Epithelial cell of esophagus (primary cell): ENCODE measurements at regions not wholly inside any gene's neighbourhood (a gene's known extent, or its start where the extent isn't known, plus 50 kb on each side); places are given as distances from the start of the nearest gene placed in this dataset.
"Not testable (repeated sequence)": the region's sequence is repeated elsewhere in the genome, so short reads cannot be mapped to it uniquely, and the experiment has no call there.

Experiments used
- DNase-seq: peaks from one replicate; pipeline ENCODE4 v3.0.0; 2010; ENCODE audit warnings: low read depth
- H3K4me3 ChIP-seq: 2 replicates; pipeline ENCODE4 v1.5.1; 2011; ENCODE audit warnings: mild to moderate bottlenecking, low read length, control low read depth
- CTCF ChIP-seq: IDR thresholded peaks from 2 replicates; pipeline ENCODE4 v1.5.1; 2011; ENCODE audit warnings: low read depth, mild to moderate bottlenecking, low read length, control low read depth, inconsistent platforms; ENCODE audit not compliant: insufficient read depth; ENCODE audit errors: missing control alignments

- H3K4me3 ChIP-seq = no peak overlapping the region
- no peak for TF ChIP-seq CTCF
- DNase-seq = no peak
Measured at GRCh38 chr7:80997841-80998240, 79.0 kb upstream of the SEMA3C start.

- not testable (repeated sequence) for DNase-seq, H3K4me3 ChIP-seq
Measured at GRCh38 chr7:80996236-80996635, 77.4 kb upstream of the SEMA3C start.

GRCh38 chr7:80991654-80992053 is 72.8 kb upstream of the SEMA3C start:
- DNase-seq = no peak
- TF ChIP-seq CTCF = no peak
- H3K4me3 ChIP-seq = no peak overlapping the region

GRCh38 chr7:80984619-80985018 is 65.8 kb upstream of the SEMA3C start:
- no peak for DNase-seq
- H3K4me3 ChIP-seq = no peak overlapping the region
- TF ChIP-seq CTCF = no peak

GRCh38 chr7:80981405-80981804 is 62.6 kb upstream of the SEMA3C start:
- DNase-seq = no peak
- H3K4me3 ChIP-seq = no peak overlapping the region

GRCh38 chr7:80977751-80978150 is 58.9 kb upstream of the SEMA3C start:
- no peak for TF ChIP-seq CTCF
- no peak for DNase-seq
- no peak overlapping the region for H3K4me3 ChIP-seq

More at GRCh38 chr7:80981405-80981804, 62.6 kb upstream of the SEMA3C start:
- TF ChIP-seq CTCF = no peak

- DNase-seq = no peak
- TF ChIP-seq CTCF = no peak
Measured at GRCh38 chr7:80974396-80975358, 55.8 kb upstream of the SEMA3C start.

More at GRCh38 chr7:80974396-80975358, 55.8 kb upstream of the SEMA3C start:
- no peak overlapping the region for H3K4me3 ChIP-seq
